NT2/D1 (cell line): ENCODE measurements at regions not wholly inside any gene's neighbourhood (a gene's known extent, or its start where the extent isn't known, plus 50 kb on each side); places are given as distances from the start of the nearest gene placed in this dataset.

Experiments
- DNase-seq: peaks from one replicate; pipeline ENCODE4 v3.0.0-alpha.2; 2011; ENCODE audit warnings: low read depth, low spot score
- H3K27me3 ChIP-seq: 2 replicates; pipeline ENCODE4 v1.6.0; 2011; ENCODE audit warnings: mild to moderate bottlenecking; ENCODE audit not compliant: insufficient read length, insufficient read depth
- H3K36me3 ChIP-seq: 2 replicates; pipeline ENCODE4 v1.6.1; 2011; ENCODE audit warnings: mild to moderate bottlenecking, low read length, mixed read lengths; ENCODE audit not compliant: insufficient read depth, insufficient read length
- H3K4me1 ChIP-seq: 2 replicates; pipeline ENCODE4 v1.5.1; 2011; ENCODE audit not compliant: insufficient read depth, insufficient read length
- H3K4me3 ChIP-seq: 2 replicates; pipeline ENCODE4 v1.5.1; 2011; ENCODE audit warnings: low read depth; ENCODE audit not compliant: insufficient read length
- H3K9ac ChIP-seq: 2 replicates; pipeline ENCODE4 v1.6.0; 2011; ENCODE audit warnings: low read depth; ENCODE audit not compliant: insufficient read length
- H3K9me3 ChIP-seq: 2 replicates; pipeline ENCODE4 v1.5.1; 2011; ENCODE audit warnings: mild to moderate bottlenecking, low read length; ENCODE audit not compliant: insufficient read depth
- SUZ12 ChIP-seq: IDR thresholded peaks from 2 replicates; pipeline ENCODE4 v1.6.1; 2011; ENCODE audit not compliant: insufficient read length, insufficient read depth; ENCODE audit errors: extremely low read depth
- YY1 ChIP-seq: IDR thresholded peaks from 2 replicates; pipeline ENCODE4 v1.6.1; 2011; ENCODE audit not compliant: insufficient read length, insufficient read depth
- ZNF274 ChIP-seq: IDR thresholded peaks from 2 replicates; pipeline ENCODE4 v1.6.1; 2011; ENCODE audit warnings: mild to moderate bottlenecking, low read depth, low read length

GRCh38 chr19:13670846-13671245 is 93.5 kb upstream of the MRI1 start:
- Histone ChIP-seq H3K36me3 (no peaks in the 10 kb centered on the region), H3K27me3 (no peaks in the 10 kb centered on the region), H3K4me3 (no peak overlapping the region), H3K4me1 (no peaks in the 10 kb centered on the region), H3K9ac (no peak overlapping the region), H3K9me3 (peaks cover 9% of the 10 kb centered on the region)
- no peak for DNase-seq
- TF ChIP-seq SUZ12, result no peak

GRCh38 chr19:13669780-13670355 is 94.5 kb upstream of the MRI1 start:
- H3K4me3 ChIP-seq, result no peak overlapping the region

DNA sequence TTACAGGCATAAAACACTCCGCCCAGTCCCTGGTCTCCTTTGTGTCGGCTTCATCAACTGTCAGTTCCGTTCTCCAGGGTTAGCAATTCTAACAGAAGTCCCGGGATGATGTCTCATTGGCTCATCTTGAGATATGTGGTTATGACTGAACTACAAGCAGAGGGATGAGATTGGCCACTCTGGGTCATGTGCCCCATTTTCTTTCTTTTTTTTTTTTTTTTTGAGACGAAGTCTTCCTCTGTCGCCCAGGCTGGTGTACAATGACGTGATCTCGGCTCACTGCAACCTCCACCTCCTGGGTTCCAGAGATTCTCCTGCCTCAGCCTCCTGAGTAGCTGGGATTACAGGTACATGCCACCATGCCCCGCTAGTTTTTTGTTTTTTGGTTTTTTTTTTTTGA is 95.4 kb upstream of the MRI1 start:
- Histone ChIP-seq H3K36me3 (no peaks in the 10 kb centered on the region), H3K4me1 (no peaks in the 10 kb centered on the region), H3K4me3 (no peak overlapping the region), H3K27me3 (no peaks in the 10 kb centered on the region), H3K9ac (no peak overlapping the region), H3K9me3 (peaks cover 9% of the 10 kb centered on the region)
- TF ChIP-seq SUZ12 (no peak), YY1 (no peak), ZNF274 (no peak)
- DNase-seq, result no peak

More at GRCh38 chr19:13669780-13670355, 94.5 kb upstream of the MRI1 start:
- TF ChIP-seq YY1 (no peak), ZNF274 (no peak), SUZ12 (no peak)
- H3K36me3 ChIP-seq, result no peaks in the 10 kb centered on the region
- no peak overlapping the region for H3K9ac ChIP-seq
- H3K9me3 ChIP-seq, result peaks cover 9% of the 10 kb centered on the region
- DNase-seq, result no peak
- no peaks in the 10 kb centered on the region for H3K4me1 ChIP-seq
- H3K27me3 ChIP-seq, result no peaks in the 10 kb centered on the region

DNA sequence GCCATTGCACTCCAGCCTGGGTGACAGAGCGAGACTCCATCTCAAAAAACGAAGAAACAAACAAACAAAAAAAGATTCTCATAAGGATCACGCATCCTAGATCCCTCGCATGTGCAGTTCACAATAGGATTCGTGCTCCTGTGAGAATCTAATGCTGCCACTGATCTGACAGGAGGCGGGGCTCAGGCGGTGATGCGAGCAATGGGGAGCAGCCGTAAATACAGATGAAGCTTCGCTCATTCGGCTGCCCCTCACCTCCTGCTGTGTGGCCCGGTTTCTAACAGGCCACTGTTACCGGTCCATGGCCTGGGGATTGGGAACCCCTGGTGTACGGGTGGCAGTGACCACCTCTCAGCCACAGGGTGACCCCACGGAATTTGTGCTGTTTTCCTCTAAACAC is 98.2 kb upstream of the MRI1 start:
- TF ChIP-seq YY1 (no peak), ZNF274 (no peak), SUZ12 (no peak)
- no peak for DNase-seq
- no peaks in the 10 kb centered on the region for H3K9me3 ChIP-seq

DNA sequence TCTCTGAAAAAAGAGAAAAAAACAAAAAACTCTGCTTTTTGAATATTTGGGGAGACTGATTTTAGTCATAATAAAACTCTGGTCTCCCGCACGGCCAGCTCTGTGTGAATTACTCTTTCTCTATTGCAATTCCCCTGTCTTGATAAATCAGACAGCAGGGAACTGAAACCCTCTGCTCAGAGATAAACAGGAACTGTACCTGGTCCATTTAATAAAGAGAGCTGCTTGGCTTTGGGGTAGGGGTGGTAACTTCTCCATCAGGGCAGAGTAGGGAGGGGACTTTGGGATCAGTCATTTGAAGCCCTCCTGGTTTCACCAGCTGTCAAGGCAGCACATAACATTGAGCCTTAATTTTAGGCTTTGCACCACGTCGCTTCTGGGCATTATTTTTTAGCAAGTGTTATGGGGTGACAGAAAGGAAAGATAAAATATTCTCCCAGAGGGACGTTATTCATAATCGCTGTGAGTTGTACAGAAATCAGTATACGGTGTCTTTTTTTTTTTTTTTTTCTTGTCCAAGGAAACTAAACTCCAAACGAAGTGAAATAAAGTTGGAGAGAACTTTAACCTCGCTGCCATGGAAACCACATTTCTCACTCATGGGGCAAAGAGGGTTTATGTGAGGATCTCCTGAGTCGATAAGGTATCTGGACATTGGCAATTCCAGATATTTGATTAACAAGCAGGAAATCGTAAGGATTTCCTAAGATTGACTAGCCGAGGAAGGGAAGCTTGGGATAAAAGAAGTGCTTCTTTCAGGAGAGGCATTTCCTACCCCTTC is 99.0 kb upstream of the MRI1 start:
- Histone ChIP-seq H3K9ac (no peak overlapping the region), H3K36me3 (no peaks in the 10 kb centered on the region), H3K4me1 (no peaks in the 10 kb centered on the region), H3K9me3 (no peaks in the 10 kb centered on the region), H3K4me3 (no peak overlapping the region), H3K27me3 (no peaks in the 10 kb centered on the region)
- TF ChIP-seq ZNF274 (no peak), SUZ12 (no peak), YY1 (no peak)
- DNase-seq, result no peak

More for the DNA sequence above, 98.2 kb upstream of the MRI1 start:
- H3K36me3 ChIP-seq, result no peaks in the 10 kb centered on the region
- no peaks in the 10 kb centered on the region for H3K4me1 ChIP-seq
- H3K9ac ChIP-seq, result no peak overlapping the region
- no peak overlapping the region for H3K4me3 ChIP-seq
- H3K27me3 ChIP-seq, result no peaks in the 10 kb centered on the region

DNA sequence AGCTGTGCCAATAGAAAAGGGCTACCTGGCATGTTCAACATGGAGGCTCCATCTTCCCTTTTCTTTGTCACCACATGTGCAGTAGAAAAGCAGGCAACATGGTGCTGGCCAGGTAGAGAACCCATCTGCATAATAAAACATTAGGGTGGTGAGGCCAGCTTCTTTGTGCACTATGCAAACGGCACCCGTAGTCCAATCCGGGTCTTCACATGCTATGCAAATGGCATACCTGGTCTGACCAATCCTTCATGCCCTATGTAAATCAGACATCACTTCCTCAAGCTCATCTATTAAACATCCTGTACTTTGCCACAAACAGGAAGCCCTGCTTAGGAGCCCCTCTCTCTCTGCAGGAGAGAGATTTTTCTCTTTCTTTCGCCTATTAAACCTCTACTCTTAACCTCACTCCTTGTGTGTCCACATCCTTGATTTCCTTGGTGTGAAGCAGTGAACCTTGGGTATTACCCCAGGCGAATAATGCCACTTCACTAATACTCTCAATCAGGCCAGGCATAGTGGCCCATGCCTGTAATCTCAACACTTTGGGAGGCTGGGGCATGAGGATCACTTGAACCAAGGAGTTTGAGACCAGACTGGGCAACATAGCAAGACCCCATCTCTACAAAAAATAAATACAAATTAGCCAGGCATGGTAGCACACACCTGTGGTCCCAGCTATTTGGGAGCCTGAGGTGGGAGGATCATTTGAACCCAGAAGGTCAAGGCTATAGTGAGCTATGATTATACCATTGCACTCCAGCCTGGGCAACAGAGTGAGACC is 111.3 kb upstream of the MRI1 start:
- Histone ChIP-seq H3K4me3 (no peak overlapping the region), H3K9me3 (peaks cover 21% of the 10 kb centered on the region; the same call in 1 of the 2 replicates), H3K9ac (no peak overlapping the region), H3K4me1 (no peaks in the 10 kb centered on the region), H3K27me3 (no peaks in the 10 kb centered on the region), H3K36me3 (no peaks in the 10 kb centered on the region)
- TF ChIP-seq SUZ12 (no peak), ZNF274 (no peak), YY1 (no peak)
- peak; percentile 33 for DNase-seq

- DNase-seq, result no peak
- no peaks in the 10 kb centered on the region for H3K27me3 ChIP-seq
- H3K9ac ChIP-seq, result no peak overlapping the region
These were observed 117.6 kb upstream of the MRI1 start for GRCh38 chr19:13646758-13647157.

More at GRCh38 chr19:13646758-13647157, 117.6 kb upstream of the MRI1 start:
- H3K9me3 ChIP-seq, result peaks cover 7% of the 10 kb centered on the region
- H3K36me3 ChIP-seq, result no peaks in the 10 kb centered on the region
- peaks cover 2% of the 10 kb centered on the region for H3K4me1 ChIP-seq
- TF ChIP-seq ZNF274 (no peak), SUZ12 (no peak), YY1 (no peak)
- H3K4me3 ChIP-seq, result no peak overlapping the region
